Activated T-helper 1 cell treated with anti-CD3 and anti-CD28 coated beads, Interleukin-12 subunit alpha, Interleukin-12 subunit beta, Interleukin-2, Interleukin-4 antibody, amounts not matched to agents 30 ng/mL and 10 ng/mL and 1 ng/mL, durations not matched to agents 14 hours and 24 hours and 36 hours (primary cell): ENCODE measurements at regions not wholly inside any gene's neighbourhood (a gene's known extent, or its start where the extent isn't known, plus 50 kb on each side); places are given as distances from the start of the nearest gene placed in this dataset.

Source experiments
- DNase-seq: peaks from one replicate; pipeline ENCODE4 v3.0.0; 2021; ENCODE audit warnings: low spot score
- H3K27ac Mint-ChIP-seq: one replicate; pipeline ENCODE4 v1.8.0; 2021; ENCODE audit warnings: mild to moderate bottlenecking, mixed read lengths
- H3K27me3 Mint-ChIP-seq: one replicate; pipeline ENCODE4 v1.8.0; 2022; ENCODE audit warnings: mild to moderate bottlenecking, moderate library complexity, mixed read lengths; ENCODE audit not compliant: insufficient read depth
- H3K36me3 Mint-ChIP-seq: one replicate; pipeline ENCODE4 v1.8.0; 2021; ENCODE audit warnings: low read depth, mixed read lengths
- H3K4me1 Mint-ChIP-seq: one replicate; pipeline ENCODE4 v1.8.0; 2021; ENCODE audit warnings: low read depth, mixed read lengths
- H3K4me3 Mint-ChIP-seq: one replicate; pipeline ENCODE4 v1.8.0; 2021; ENCODE audit warnings: mild to moderate bottlenecking, moderate library complexity, mixed read lengths
- H3K9me3 Mint-ChIP-seq: one replicate; pipeline ENCODE4 v1.8.0; 2021; ENCODE audit warnings: mixed read lengths
- intact Hi-C: fragments of 100-400 bp; cut with micrococcal nuclease; formaldehyde crosslinking; loops from one replicate; pipeline ENCODE4 v1.15.1; 2024

GRCh38 chr2:126510356-126510755, 145.6 kb upstream of the GYPC start:
- Mint-ChIP-seq H3K4me3 (no peak overlapping the region), H3K27me3 (peaks cover 4% of the 10 kb centered on the region), H3K36me3 (no peaks in the 10 kb centered on the region), H3K9me3 (no peaks in the 10 kb centered on the region), H3K27ac (no peak overlapping the region), H3K4me1 (no peaks in the 10 kb centered on the region)
- intact Hi-C loops: no loop called here
- no peak for DNase-seq

DNA sequence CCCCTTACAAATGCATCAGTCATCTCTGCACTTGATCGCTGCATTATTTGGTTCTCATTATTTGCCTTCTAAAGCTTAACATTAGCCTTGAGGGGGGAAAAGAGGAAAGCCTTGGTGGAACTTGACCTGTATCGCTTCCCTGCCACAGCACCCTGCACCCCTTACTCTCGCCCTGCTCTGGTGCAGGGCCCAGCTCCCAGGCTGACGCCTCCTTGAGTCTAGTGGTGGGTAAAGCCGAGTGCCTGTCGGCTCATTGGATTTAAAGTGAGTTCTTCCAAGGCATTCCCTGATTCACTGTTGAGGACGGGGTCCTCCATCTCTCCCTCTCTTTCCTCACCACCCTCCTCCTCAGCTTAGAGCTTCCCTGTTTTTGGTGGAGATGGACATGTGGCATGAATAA, 145.0 kb upstream of the GYPC start:
- no peak for DNase-seq
- H3K4me3 Mint-ChIP-seq: no peak overlapping the region
- intact Hi-C loops: no loop called here
- no peaks in the 10 kb centered on the region for H3K36me3 Mint-ChIP-seq
- no peaks in the 10 kb centered on the region for H3K9me3 Mint-ChIP-seq
- peaks cover 4% of the 10 kb centered on the region for H3K27me3 Mint-ChIP-seq
- H3K27ac Mint-ChIP-seq: no peak overlapping the region
- no peaks in the 10 kb centered on the region for H3K4me1 Mint-ChIP-seq

DNA sequence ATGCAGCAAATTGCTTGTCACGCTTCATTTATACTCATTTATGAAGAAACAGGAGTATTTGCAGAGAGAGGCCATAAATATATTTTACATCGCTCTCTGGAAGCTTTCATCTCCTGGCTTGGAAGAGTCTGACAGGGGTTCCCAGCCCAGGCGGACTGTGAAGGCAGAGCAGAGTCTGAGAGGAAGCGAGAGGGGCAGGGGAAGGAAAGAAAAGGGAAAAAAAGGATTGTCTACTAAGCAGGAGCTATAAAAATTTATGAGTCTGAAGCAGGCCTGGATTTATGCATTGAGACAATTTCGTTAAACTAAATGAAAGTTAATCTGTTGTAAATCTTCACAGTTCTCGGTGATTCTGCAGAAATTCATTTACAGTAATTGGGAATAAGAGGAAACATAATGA, 143.9 kb upstream of the GYPC start:
- Mint-ChIP-seq H3K4me3 (no peak overlapping the region), H3K27ac (no peak overlapping the region), H3K9me3 (no peaks in the 10 kb centered on the region), H3K4me1 (no peaks in the 10 kb centered on the region), H3K36me3 (no peaks in the 10 kb centered on the region), H3K27me3 (peaks cover 4% of the 10 kb centered on the region)
- DNase-seq: no peak
- intact Hi-C loops: no loop called here

DNA sequence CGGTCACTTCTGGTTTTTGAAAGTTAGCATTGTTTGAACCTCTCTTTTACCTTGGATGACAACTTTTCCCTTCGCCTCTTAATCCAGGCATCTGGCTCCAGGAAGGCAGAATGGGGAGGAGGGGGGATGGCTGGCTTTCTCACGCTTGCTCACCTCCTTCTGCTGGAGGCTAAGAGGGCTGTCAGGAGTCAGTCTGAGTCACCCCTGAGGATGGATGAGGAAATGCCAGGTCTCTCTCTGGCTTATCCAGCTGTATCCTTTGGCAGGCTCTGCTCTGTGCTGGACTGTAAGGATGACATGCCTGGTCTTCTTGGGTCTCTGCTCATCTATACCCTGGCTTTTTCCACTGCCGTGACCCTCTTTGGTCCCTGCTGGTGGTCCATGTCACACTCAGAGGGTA, 142.9 kb upstream of the GYPC start:
- Mint-ChIP-seq H3K27ac (no peak overlapping the region), H3K4me3 (no peak overlapping the region), H3K9me3 (no peaks in the 10 kb centered on the region), H3K36me3 (no peaks in the 10 kb centered on the region), H3K27me3 (peaks cover 4% of the 10 kb centered on the region), H3K4me1 (no peaks in the 10 kb centered on the region)
- DNase-seq: no peak
- intact Hi-C loops: no loop called here

DNA sequence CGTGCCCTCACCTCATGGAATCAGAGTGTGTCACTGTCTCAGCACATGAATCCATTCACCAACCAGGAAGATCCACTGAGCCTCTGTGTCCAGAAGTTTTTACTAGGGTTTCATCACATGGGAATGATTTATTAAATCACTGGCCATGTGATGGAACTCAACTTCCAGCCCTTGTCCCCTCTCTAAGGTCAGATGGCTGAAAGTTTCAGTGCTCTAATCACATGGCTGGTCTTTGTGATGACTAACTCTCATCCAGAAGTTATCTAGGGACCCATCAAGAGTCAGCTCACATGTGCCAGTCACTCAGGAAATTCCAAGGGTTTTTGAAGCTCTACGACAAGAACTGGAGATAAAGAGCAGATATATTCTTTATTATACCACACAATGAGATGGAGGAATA, 140.5 kb upstream of the GYPC start:
- H3K27me3 Mint-ChIP-seq: peaks cover 7% of the 10 kb centered on the region
- no peak for DNase-seq
- H3K36me3 Mint-ChIP-seq: no peaks in the 10 kb centered on the region
- intact Hi-C loops: no loop called here
- H3K4me1 Mint-ChIP-seq: no peaks in the 10 kb centered on the region
- H3K9me3 Mint-ChIP-seq: no peaks in the 10 kb centered on the region
- H3K27ac Mint-ChIP-seq: no peak overlapping the region
- H3K4me3 Mint-ChIP-seq: no peak overlapping the region

DNA sequence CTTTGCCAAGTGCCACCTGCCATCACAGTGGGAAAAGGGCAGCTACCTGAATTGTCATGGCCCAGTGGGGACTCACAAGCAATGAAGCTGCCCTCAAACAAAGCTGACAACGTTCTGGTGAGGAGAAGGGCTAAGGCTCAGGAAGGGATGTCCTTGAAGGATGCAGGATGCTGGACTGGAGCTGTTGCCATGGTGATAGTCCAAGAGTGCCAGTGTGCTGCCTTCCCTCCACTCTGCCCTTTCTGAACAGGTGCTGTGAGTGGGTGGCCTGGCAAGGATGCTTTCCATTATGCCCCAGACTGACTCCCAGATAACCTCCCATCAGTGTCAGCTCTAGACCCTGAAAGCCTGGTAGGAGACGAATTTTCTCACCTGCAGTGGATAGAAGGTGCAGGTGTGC, 137.8 kb upstream of the GYPC start:
- Mint-ChIP-seq H3K4me3 (no peak overlapping the region), H3K36me3 (no peaks in the 10 kb centered on the region), H3K9me3 (no peaks in the 10 kb centered on the region), H3K27me3 (peaks cover 6% of the 10 kb centered on the region), H3K4me1 (no peaks in the 10 kb centered on the region), H3K27ac (no peak overlapping the region)
- intact Hi-C loops: no loop called here
- DNase-seq: no peak

DNA sequence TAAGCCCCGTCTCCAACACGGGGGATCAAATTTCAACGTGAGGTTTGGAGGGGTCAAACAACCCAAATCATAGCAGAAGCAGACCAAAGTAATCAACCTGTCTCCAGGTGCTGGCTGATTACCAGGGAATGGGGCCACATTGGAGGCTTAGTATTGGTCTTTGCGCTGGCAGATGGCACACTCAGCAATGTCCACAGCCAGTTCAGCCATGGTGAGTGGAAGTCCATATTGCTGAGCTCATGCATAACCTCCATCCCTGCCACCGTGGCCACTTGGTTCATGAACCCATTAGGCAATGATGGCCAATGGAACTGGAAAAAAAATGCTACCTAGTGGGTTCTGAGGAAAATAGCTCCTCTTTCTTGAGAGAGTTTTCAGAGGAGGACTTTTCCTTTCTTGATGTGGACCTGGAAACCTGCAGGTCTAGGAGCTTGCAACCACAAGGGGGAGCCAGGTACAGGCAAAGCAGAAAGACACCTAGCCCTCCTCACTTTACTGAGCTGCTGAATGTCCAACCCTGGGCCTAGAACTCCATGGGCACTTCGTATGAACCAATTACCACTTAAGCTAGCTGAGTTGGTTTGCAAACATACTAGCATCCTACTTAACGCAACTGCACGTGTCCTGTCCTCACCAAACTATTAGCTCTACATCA, 128.0 kb upstream of the GYPC start:
- DNase-seq: peak; percentile 38
- Mint-ChIP-seq H3K36me3 (no peaks in the 10 kb centered on the region), H3K4me1 (no peaks in the 10 kb centered on the region), H3K27ac (no peak overlapping the region), H3K9me3 (no peaks in the 10 kb centered on the region), H3K4me3 (no peak overlapping the region), H3K27me3 (peaks cover 6% of the 10 kb centered on the region)
- intact Hi-C loops: loop anchor here (1.0 to 10.0 kb wide), 3 partner anchors 127 to 249 kb away; partner anchors contain the start of gene GYPC

DNA sequence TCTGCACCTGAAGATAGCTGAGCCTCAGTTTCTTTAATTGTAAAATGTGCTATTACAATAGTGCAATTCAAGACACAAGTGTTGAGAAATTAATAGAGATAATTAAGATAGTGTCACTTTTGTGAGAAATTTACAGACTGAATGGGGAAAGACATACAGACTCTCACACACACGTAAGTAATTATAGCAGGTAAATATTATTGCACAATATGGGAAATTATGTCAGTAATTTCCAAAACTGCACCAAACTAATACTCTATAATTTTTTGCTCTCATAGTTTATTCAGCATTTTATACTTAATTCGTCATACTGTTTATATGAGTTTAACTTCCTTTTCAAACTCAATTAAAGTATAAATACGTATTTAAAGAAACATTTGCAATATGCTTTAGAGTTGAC, 124.9 kb upstream of the GYPC start:
- Mint-ChIP-seq H3K27me3 (no peaks in the 10 kb centered on the region), H3K27ac (no peak overlapping the region), H3K9me3 (no peaks in the 10 kb centered on the region), H3K36me3 (no peaks in the 10 kb centered on the region), H3K4me3 (no peak overlapping the region), H3K4me1 (peaks cover 19% of the 10 kb centered on the region)
- no peak for DNase-seq
- intact Hi-C loops: no loop called here

- no peaks in the 10 kb centered on the region for H3K27me3 Mint-ChIP-seq
- no peak overlapping the region for H3K27ac Mint-ChIP-seq
- DNase-seq: no peak
- peaks cover 19% of the 10 kb centered on the region for H3K4me1 Mint-ChIP-seq
- H3K4me3 Mint-ChIP-seq: no peak overlapping the region
- no peaks in the 10 kb centered on the region for H3K36me3 Mint-ChIP-seq
- intact Hi-C loops: no loop called here
- no peaks in the 10 kb centered on the region for H3K9me3 Mint-ChIP-seq
Observed at GRCh38 chr2:126534478-126534877, 121.5 kb upstream of the GYPC start.

DNA sequence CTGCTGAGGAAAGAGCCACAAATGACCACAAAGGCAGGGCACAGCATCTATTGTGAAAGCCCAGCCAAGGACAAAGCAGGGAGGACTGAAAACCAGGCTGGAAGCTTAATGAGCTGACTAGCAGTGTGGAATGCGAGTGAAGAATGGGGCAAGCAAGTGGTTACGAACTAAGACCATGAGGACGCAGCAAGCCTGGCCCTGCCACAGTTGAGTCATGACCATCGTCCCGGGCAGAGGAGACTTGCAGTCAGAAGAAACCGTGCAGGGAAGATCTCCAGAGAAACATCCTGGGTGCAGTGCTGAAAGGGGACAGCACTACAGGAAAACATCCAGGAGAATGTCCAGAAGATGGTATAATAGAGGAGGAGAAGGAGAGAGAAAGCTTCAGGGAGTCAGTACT, 120.5 kb upstream of the GYPC start:
- peaks cover 19% of the 10 kb centered on the region for H3K4me1 Mint-ChIP-seq
- no peaks in the 10 kb centered on the region for H3K27me3 Mint-ChIP-seq
- intact Hi-C loops: no loop called here
- DNase-seq: no peak
- H3K9me3 Mint-ChIP-seq: no peaks in the 10 kb centered on the region
- H3K27ac Mint-ChIP-seq: no peak overlapping the region
- H3K4me3 Mint-ChIP-seq: no peak overlapping the region
- H3K36me3 Mint-ChIP-seq: no peaks in the 10 kb centered on the region

DNA sequence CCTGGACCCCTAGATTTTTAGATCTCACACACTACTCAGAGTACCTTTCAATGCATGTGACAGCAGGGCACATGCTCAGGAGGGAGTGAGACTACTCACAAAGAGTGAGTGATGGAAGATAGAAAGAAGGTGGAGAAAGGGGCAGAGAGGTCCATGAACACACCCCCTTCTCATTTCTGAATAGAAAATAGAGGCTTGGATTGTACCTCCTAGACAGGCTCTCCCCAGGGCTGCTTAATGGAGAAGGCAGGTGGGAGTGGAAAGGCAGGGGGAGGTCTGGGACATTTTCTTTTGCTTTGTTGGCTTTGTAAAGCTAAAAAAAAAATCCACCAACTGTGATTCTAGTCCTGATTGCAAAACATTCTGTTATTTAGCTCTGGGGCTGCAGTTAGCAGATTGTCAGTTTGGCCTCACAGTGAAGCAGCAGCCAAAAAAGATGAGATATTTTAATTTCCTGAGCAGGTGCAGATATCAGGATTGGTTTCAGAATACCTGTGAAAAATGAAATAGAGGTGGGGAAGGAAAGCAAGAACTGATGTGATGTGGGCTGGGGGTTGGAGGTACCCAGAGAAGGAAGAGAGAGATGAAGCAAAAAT, 119.3 kb upstream of the GYPC start:
- H3K36me3 Mint-ChIP-seq: no peaks in the 10 kb centered on the region
- H3K9me3 Mint-ChIP-seq: no peaks in the 10 kb centered on the region
- no peak for DNase-seq
- H3K4me3 Mint-ChIP-seq: no peak overlapping the region
- H3K4me1 Mint-ChIP-seq: peaks cover 19% of the 10 kb centered on the region
- intact Hi-C loops: no loop called here
- no peak overlapping the region for H3K27ac Mint-ChIP-seq
- no peaks in the 10 kb centered on the region for H3K27me3 Mint-ChIP-seq

DNA sequence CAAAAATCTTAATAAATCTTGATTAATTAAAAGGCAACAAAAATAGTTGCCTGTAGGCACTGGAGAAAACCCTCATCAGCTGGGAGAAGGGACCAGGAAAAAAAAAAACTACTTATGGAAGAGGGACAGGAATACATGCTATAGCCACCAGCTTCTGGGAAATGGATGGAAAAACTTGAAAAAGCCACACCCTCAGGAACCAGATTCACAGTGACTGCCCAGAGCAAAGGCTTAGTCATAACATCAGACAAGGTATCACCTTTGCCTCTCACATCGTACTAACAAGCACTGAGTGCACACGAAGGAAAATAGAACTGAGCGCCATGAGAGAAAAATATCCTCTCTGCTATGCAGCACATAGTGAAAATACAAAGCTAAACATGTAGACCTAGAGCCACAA, 116.9 kb upstream of the GYPC start:
- H3K4me3 Mint-ChIP-seq: no peak overlapping the region
- no peak overlapping the region for H3K27ac Mint-ChIP-seq
- peaks cover 16% of the 10 kb centered on the region for H3K4me1 Mint-ChIP-seq
- intact Hi-C loops: no loop called here
- H3K36me3 Mint-ChIP-seq: no peaks in the 10 kb centered on the region
- peaks cover 18% of the 10 kb centered on the region for H3K9me3 Mint-ChIP-seq
- DNase-seq: no peak
- no peaks in the 10 kb centered on the region for H3K27me3 Mint-ChIP-seq

- Mint-ChIP-seq H3K4me3 (no peak overlapping the region), H3K27me3 (no peaks in the 10 kb centered on the region), H3K9me3 (peaks cover 18% of the 10 kb centered on the region), H3K27ac (no peak overlapping the region), H3K4me1 (no peaks in the 10 kb centered on the region), H3K36me3 (no peaks in the 10 kb centered on the region)
- intact Hi-C loops: no loop called here
- DNase-seq: no peak
Observed at GRCh38 chr2:126542247-126542646, 113.7 kb upstream of the GYPC start.

DNA sequence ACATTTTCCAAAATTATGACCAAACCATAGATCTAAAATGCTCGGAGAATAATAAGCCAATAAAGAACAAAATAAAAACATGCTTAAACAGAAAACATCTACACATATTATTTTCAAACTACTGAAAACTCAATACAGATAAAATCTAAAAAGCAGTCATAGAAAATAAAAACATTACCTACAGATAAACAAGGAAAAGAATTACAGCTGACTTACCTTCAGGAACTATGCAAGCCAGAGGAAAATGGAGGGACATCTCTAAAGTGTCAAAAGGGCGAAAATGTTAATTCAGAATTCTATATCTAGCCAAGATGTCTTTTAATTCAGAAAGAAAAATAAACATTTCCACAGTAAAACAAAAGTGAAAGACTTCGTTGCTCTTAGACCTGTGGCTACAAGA, 112.9 kb upstream of the GYPC start:
- peaks cover 18% of the 10 kb centered on the region for H3K9me3 Mint-ChIP-seq
- no peaks in the 10 kb centered on the region for H3K27me3 Mint-ChIP-seq
- no peaks in the 10 kb centered on the region for H3K36me3 Mint-ChIP-seq
- no peaks in the 10 kb centered on the region for H3K4me1 Mint-ChIP-seq
- no peak overlapping the region for H3K4me3 Mint-ChIP-seq
- H3K27ac Mint-ChIP-seq: no peak overlapping the region
- DNase-seq: no peak
- intact Hi-C loops: no loop called here
